Endothelial cell of umbilical vein (primary cell): ENCODE measurements at regions not wholly inside any gene's neighbourhood (a gene's known extent, or its start where the extent isn't known, plus 50 kb on each side); places are given as distances from the start of the nearest gene placed in this dataset.

Experiments
- BruUV-seq: library from RNA; stranded (reverse); fragments of 400-500 nt; replicated peaks from 2 replicates; lab custom pipeline; 2021; lab: Mats Ljungman, UMichigan
- CTCF ChIA-PET: fragments of 300-600, 350-600 bp; sonication (Branson Sonifier 250); formaldehyde crosslinking; loops from one replicate; lab custom pipeline; 2021; ENCODE audit warnings: antibody characterized with exemption, inconsistent platforms; lab: Charles Lee
- POLR2A ChIA-PET: fragments of 300-600, 350-600 bp; sonication (Branson Sonifier 250); formaldehyde crosslinking; loops from one replicate; lab custom pipeline; 2021; ENCODE audit warnings: antibody characterized with exemption, inconsistent platforms; lab: Charles Lee
- DNase-seq: peaks from one replicate; pipeline ENCODE4 v3.0.0-alpha.2; 2011; ENCODE audit warnings: low read depth, low spot score
- FAIRE-seq: peaks from 2 replicates; lab custom pipeline; 2011; peaks lifted over from hg19 to GRCh38; lab: Jason Lieb, UNC
- H2AFZ ChIP-seq: 2 replicates; pipeline ENCODE4 v1.6.0; 2012; ENCODE audit warnings: low read depth, low read length, control low read depth, inconsistent platforms
- H3K27ac ChIP-seq: 2 replicates; pipeline ENCODE4 v1.5.1; 2011; ENCODE audit warnings: low read depth, mild to moderate bottlenecking, control low read depth, low read length, moderate library complexity; ENCODE audit not compliant: insufficient read depth
- H3K27me3 ChIP-seq, 2 experiments: 2 replicates each; pipeline versions ENCODE4 v1.6.0 to v1.6.1; 2011; ENCODE audit warnings: low read length in 2 of 2, mixed read lengths in 1 of 2; ENCODE audit not compliant: control insufficient read depth in 2 of 2, insufficient read depth in 2 of 2
- H3K36me3 ChIP-seq, 2 experiments: 2 replicates in 1 of 2; 3 replicates in 1 of 2; pipeline ENCODE4 v1.5.1; 2011; ENCODE audit warnings: low read length in 2 of 2, mild to moderate bottlenecking in 1 of 2, moderate library complexity in 1 of 2; ENCODE audit not compliant: control insufficient read depth in 2 of 2, insufficient read depth in 2 of 2; ENCODE audit errors: extremely low read depth in 1 of 2
- H3K4me1 ChIP-seq: 3 replicates; pipeline ENCODE4 v1.5.1; 2011; ENCODE audit warnings: mild to moderate bottlenecking, low read length; ENCODE audit not compliant: control insufficient read depth, insufficient read depth; ENCODE audit errors: extremely low read depth
- H3K4me2 ChIP-seq: 2 replicates; pipeline ENCODE4 v1.6.1; 2011; ENCODE audit warnings: low read length, control low read depth, mixed read lengths; ENCODE audit not compliant: insufficient read depth
- H3K4me3 ChIP-seq, 3 experiments: fragments of 200-600 bp in 1 of 3; sonication (generic), shearing (Covaris generic) in 1 of 3; replicated peaks in 1 of 3; 2 replicates each; pipeline ENCODE4 v1.5.1; 2011 to 2016; ENCODE audit warnings: control low read depth in 3 of 3, low read length in 3 of 3, mild to moderate bottlenecking in 2 of 3, inconsistent platforms in 1 of 3, low read depth in 1 of 3, moderate library complexity in 1 of 3; ENCODE audit not compliant: insufficient read depth in 1 of 3
- H3K79me2 ChIP-seq: 2 replicates; pipeline ENCODE4 v1.6.0; 2012; ENCODE audit warnings: low read length, inconsistent platforms; ENCODE audit not compliant: control insufficient read depth, insufficient read depth
- H3K9ac ChIP-seq: replicated peaks from 2 replicates; pipeline ENCODE3; 2011; ENCODE audit warnings: low read length, control low read depth; ENCODE audit not compliant: insufficient read depth; ENCODE audit errors: extremely low read depth
- H3K9me1 ChIP-seq: replicated peaks from 3 replicates; pipeline ENCODE4 v1.6.0; 2011; ENCODE audit warnings: mild to moderate bottlenecking, low read length; ENCODE audit not compliant: control insufficient read depth, insufficient read depth; ENCODE audit errors: extremely low read depth
- H3K9me3 ChIP-seq: replicated peaks from 2 replicates; pipeline ENCODE4 v1.5.1; 2012; ENCODE audit warnings: low read length, inconsistent platforms; ENCODE audit not compliant: control insufficient read depth, insufficient read depth
- H4K20me1 ChIP-seq: replicated peaks from 2 replicates; pipeline ENCODE3; 2011; ENCODE audit warnings: mild to moderate bottlenecking, low read length; ENCODE audit not compliant: control insufficient read depth, insufficient read depth; ENCODE audit errors: extremely low read depth
- EZH2 ChIP-seq: IDR thresholded peaks from 2 replicates; pipeline ENCODE4 v1.6.1; 2012; ENCODE audit warnings: borderline replicate concordance, low read depth, mild to moderate bottlenecking, moderate library complexity, low read length, inconsistent platforms; ENCODE audit not compliant: severe bottlenecking
- FOS ChIP-seq: IDR thresholded peaks from 2 replicates; pipeline ENCODE4 v1.6.1; 2011; ENCODE audit warnings: mild to moderate bottlenecking, low read length, moderate library complexity, borderline replicate concordance; ENCODE audit not compliant: insufficient read depth
- GATA2 ChIP-seq: IDR thresholded peaks from 2 replicates; pipeline ENCODE4 v1.7.0; 2011; ENCODE audit warnings: low read depth, mild to moderate bottlenecking, moderate library complexity, mixed read lengths, low read length; ENCODE audit not compliant: insufficient read length, insufficient read depth
- JUN ChIP-seq: IDR thresholded peaks from 2 replicates; pipeline ENCODE4 v1.6.1; 2011; ENCODE audit warnings: borderline replicate concordance, low read depth; ENCODE audit not compliant: insufficient read length, insufficient read depth
- MYC ChIP-seq: IDR thresholded peaks from one replicate; pipeline ENCODE4 v1.6.1; 2011; ENCODE audit warnings: mild to moderate bottlenecking, low read depth, low read length
- POLR2A ChIP-seq: IDR thresholded peaks from 2 replicates; pipeline ENCODE4 v1.6.1; 2012; ENCODE audit warnings: low read depth, mild to moderate bottlenecking, control low read depth, low read length
- POLR2AphosphoS5 ChIP-seq: IDR thresholded peaks from 2 replicates; pipeline ENCODE4 v1.6.1; 2012; ENCODE audit warnings: low read depth, mild to moderate bottlenecking, control low read depth, low read length, moderate library complexity; ENCODE audit not compliant: insufficient read depth
- dilution Hi-C: fragments of 300-500 bp; cut with MboI; formaldehyde crosslinking; loops from one replicate; pipeline ENCODE4 v1.15.0; 2019; ENCODE audit warnings: low sequenced_read_pairs; ENCODE audit not compliant: extremely low pct_ligation_motif_present
- intact Hi-C: fragments of 100-400 bp; cut with micrococcal nuclease; formaldehyde crosslinking; loops from one replicate; pipeline ENCODE4 v1.10.0; 2022
- TF ChIP-seq, protein P1 (sequence below): IDR thresholded peaks from 2 replicates; pipeline ENCODE4 v1.6.1; 2011; ENCODE audit not compliant: insufficient read depth, insufficient read length
- TF ChIP-seq, protein P2 (sequence below), 2 donors: IDR thresholded peaks; 1 replicate in 1 of 2; 2 replicates in 1 of 2; pipeline ENCODE4 v1.5.1; 2011; ENCODE audit warnings: low read length in 2 of 2, mild to moderate bottlenecking in 2 of 2, moderate library complexity in 2 of 2, control low read depth in 1 of 2, inconsistent platforms in 1 of 2, low read depth in 1 of 2; ENCODE audit not compliant: insufficient read depth in 1 of 2; ENCODE audit errors: extremely low read depth in 1 of 2

DNA sequence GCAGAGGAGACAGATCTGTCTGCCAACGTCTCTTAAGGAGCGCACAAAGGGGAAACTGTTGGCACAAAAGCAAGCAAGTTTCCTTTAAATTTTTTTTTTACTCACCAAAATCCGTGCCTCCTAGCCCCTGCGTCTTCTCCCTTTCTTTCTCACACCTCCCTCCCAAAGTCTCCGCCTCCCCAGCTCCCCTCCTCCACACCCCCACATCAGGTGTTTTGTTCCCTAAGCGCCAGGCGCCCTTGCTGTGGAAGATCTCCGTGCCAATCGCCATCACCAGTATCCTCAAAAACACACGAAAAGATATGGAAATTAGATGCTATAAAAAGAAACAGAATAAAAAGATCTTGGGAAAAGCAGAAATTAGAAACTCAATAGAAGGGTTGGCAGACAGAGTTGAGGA, 87.6 kb downstream of the DRD1 start:
- H3K4me1 ChIP-seq = no peaks in the 10 kb centered on the region
- H2AFZ ChIP-seq = no peak overlapping the region
- peaks cover 4% of the 10 kb centered on the region for H3K9me3 ChIP-seq
- dilution Hi-C loops = no loop called here
- ChIA-PET POLR2A (no interaction called here), CTCF (no interaction called here)
- H3K27me3 ChIP-seq = no peaks in the 10 kb centered on the region
- H3K79me2 ChIP-seq = no peaks in the 10 kb centered on the region
- H3K4me3 ChIP-seq = no peak overlapping the region
- H3K36me3 ChIP-seq = no peaks in the 10 kb centered on the region
- TF ChIP-seq POLR2AphosphoS5 (no peak), GATA2 (no peak), FOS (no peak), MYC (no peak), EZH2 (no peak), JUN (no peak), POLR2A (no peak)
- TF ChIP-seq, protein P1, sequence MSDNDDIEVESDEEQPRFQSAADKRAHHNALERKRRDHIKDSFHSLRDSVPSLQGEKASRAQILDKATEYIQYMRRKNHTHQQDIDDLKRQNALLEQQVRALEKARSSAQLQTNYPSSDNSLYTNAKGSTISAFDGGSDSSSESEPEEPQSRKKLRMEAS = no peak
- TF ChIP-seq, protein P2, sequence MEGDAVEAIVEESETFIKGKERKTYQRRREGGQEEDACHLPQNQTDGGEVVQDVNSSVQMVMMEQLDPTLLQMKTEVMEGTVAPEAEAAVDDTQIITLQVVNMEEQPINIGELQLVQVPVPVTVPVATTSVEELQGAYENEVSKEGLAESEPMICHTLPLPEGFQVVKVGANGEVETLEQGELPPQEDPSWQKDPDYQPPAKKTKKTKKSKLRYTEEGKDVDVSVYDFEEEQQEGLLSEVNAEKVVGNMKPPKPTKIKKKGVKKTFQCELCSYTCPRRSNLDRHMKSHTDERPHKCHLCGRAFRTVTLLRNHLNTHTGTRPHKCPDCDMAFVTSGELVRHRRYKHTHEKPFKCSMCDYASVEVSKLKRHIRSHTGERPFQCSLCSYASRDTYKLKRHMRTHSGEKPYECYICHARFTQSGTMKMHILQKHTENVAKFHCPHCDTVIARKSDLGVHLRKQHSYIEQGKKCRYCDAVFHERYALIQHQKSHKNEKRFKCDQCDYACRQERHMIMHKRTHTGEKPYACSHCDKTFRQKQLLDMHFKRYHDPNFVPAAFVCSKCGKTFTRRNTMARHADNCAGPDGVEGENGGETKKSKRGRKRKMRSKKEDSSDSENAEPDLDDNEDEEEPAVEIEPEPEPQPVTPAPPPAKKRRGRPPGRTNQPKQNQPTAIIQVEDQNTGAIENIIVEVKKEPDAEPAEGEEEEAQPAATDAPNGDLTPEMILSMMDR (IDR thresholded peaks at IDR 0.05; ENCODE audit: extremely low read depth in 1 of 2, insufficient read depth in 1 of 2, low read depth in 1 of 2, low read length in 2 of 2) = no peak
- no peak overlapping the region for H3K4me2 ChIP-seq
- H3K9me1 ChIP-seq = no peaks in the 10 kb centered on the region
- no peak overlapping the region for H3K27ac ChIP-seq
- no peaks in the 10 kb centered on the region for H4K20me1 ChIP-seq
- intact Hi-C loops = no loop called here
- no peak for FAIRE-seq
- no peak overlapping the region for H3K9ac ChIP-seq
- DNase-seq = no peak
- BruUV-seq = no TSS peak
